Brain microvascular endothelial cell (primary cell): ENCODE measurements at regions not wholly inside any gene's neighbourhood (a gene's known extent, or its start where the extent isn't known, plus 50 kb on each side); places are given as distances from the start of the nearest gene placed in this dataset.

ENCODE experiments used
- DNase-seq: peaks from one replicate; pipeline ENCODE4 v3.0.0-alpha.2; 2020
- H3K27ac ChIP-seq: fragments of 250-450 bp; sonication (Bioruptor Pico); 2 replicates; pipeline ENCODE4 v1.5.1; 2020; ENCODE audit warnings: mild to moderate bottlenecking, moderate library complexity
- H3K27me3 ChIP-seq: fragments of 250-450 bp; sonication (Bioruptor Pico); replicated peaks from 2 replicates; pipeline ENCODE4 v1.5.1; 2020; ENCODE audit warnings: mild to moderate bottlenecking
- H3K36me3 ChIP-seq: fragments of 250-450 bp; sonication (Bioruptor Pico); replicated peaks from 2 replicates; pipeline ENCODE4 v1.5.1; 2020; ENCODE audit warnings: mild to moderate bottlenecking
- H3K4me3 ChIP-seq: 2 replicates; pipeline ENCODE4 v1.5.1; 2011; ENCODE audit warnings: low read depth, mild to moderate bottlenecking, control low read depth, low read length, moderate library complexity
- CTCF ChIP-seq: IDR thresholded peaks from 2 replicates; pipeline ENCODE4 v1.5.1; 2011; ENCODE audit warnings: low read depth, mild to moderate bottlenecking, moderate library complexity, low read length, control low read depth, inconsistent platforms; ENCODE audit errors: missing control alignments
- in situ Hi-C: cut with HindIII; loops from 2 replicates; pipeline ENCODE4 v1.10.0; 2017; ENCODE audit warnings: low sequenced_read_pairs, low pct_ligation_motif_present

- Histone ChIP-seq H3K27ac (no peak overlapping the region), H3K36me3 (no peaks in the 10 kb centered on the region), H3K27me3 (no peaks in the 10 kb centered on the region), H3K4me3 (no peak overlapping the region)
- in situ Hi-C loops, result no loop called here
- no peak for TF ChIP-seq CTCF
- DNase-seq, result no peak
These were observed 742.5 kb downstream of the TDRD15 start for GRCh38 chr2:21866316-21866715.

GRCh38 chr2:21887881-21888280, 764.1 kb downstream of the TDRD15 start:
- in situ Hi-C loops, result no loop called here

GRCh38 chr2:21890041-21890440, 766.3 kb downstream of the TDRD15 start:
- no peak for DNase-seq
- Histone ChIP-seq H3K27me3 (no peaks in the 10 kb centered on the region), H3K27ac (no peak overlapping the region), H3K4me3 (no peak overlapping the region), H3K36me3 (no peaks in the 10 kb centered on the region)
- TF ChIP-seq CTCF, result no peak
- in situ Hi-C loops, result no loop called here

More at GRCh38 chr2:21887881-21888280, 764.1 kb downstream of the TDRD15 start:
- no peak overlapping the region for H3K27ac ChIP-seq
- no peak for TF ChIP-seq CTCF
- H3K36me3 ChIP-seq, result no peaks in the 10 kb centered on the region
- no peaks in the 10 kb centered on the region for H3K27me3 ChIP-seq
- DNase-seq, result no peak
- H3K4me3 ChIP-seq, result no peak overlapping the region

- TF ChIP-seq CTCF, result no peak
- Histone ChIP-seq H3K36me3 (no peaks in the 10 kb centered on the region), H3K4me3 (no peak overlapping the region), H3K27ac (no peak overlapping the region), H3K27me3 (no peaks in the 10 kb centered on the region)
- no peak for DNase-seq
- in situ Hi-C loops, result no loop called here
These were observed 766.9 kb downstream of the TDRD15 start for GRCh38 chr2:21890716-21891115.

- Histone ChIP-seq H3K27me3 (no peaks in the 10 kb centered on the region), H3K4me3 (no peak overlapping the region), H3K27ac (no peak overlapping the region), H3K36me3 (no peaks in the 10 kb centered on the region)
- no peak for TF ChIP-seq CTCF
- no peak for DNase-seq
- in situ Hi-C loops, result no loop called here
These were observed 767.4 kb downstream of the TDRD15 start for GRCh38 chr2:21891191-21891590.

DNA sequence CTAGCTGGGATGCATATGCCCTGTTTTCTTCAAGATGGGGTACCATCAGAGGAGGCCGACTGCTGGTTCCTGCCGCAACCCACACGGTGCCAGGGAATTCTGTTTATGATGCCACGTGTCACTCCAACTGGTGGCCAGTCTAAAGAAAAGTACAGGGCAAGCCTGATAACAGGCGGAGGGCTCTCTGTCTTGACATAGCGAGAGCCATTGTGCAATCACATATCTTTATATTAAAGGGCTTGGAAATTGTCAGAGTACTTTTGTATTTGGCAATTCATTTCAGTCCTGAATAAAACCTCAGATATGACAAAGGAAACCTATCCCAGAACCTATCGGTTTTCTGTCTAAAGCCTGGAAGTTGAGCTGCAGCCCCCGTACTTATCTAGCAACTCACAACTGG, 768.4 kb downstream of the TDRD15 start:
- TF ChIP-seq CTCF, result no peak
- Histone ChIP-seq H3K4me3 (no peak overlapping the region), H3K27ac (no peak overlapping the region), H3K36me3 (no peaks in the 10 kb centered on the region), H3K27me3 (no peaks in the 10 kb centered on the region)
- in situ Hi-C loops, result no loop called here
- no peak for DNase-seq
